MG63 (cell line): ENCODE measurements at regions not wholly inside any gene's neighbourhood (a gene's known extent, or its start where the extent isn't known, plus 50 kb on each side); places are given as distances from the start of the nearest gene placed in this dataset.
"Not testable (repeated sequence)": the region's sequence is repeated elsewhere in the genome, so short reads cannot be mapped to it uniquely, and the experiment has no call there.

ENCODE experiments used
- DNase-seq: peaks from one replicate; pipeline ENCODE4 v3.0.0-alpha.2; 2020
- H3K27me3 ChIP-seq: fragments of 250-450 bp; sonication (Bioruptor Pico); 2 replicates; pipeline ENCODE4 v1.5.1; 2020; ENCODE audit warnings: mild to moderate bottlenecking, moderate library complexity
- H3K36me3 ChIP-seq: fragments of 250-450 bp; sonication (Bioruptor Pico); 2 replicates; pipeline ENCODE4 v1.5.1; 2020; ENCODE audit warnings: mild to moderate bottlenecking, moderate library complexity
- H3K4me3 ChIP-seq: fragments of 250-450 bp; sonication (Bioruptor Pico); 2 replicates; pipeline ENCODE4 v1.5.1; 2020; ENCODE audit warnings: mild to moderate bottlenecking, moderate library complexity
- H3K9me3 ChIP-seq: fragments of 250-450 bp; sonication (Bioruptor Pico); 2 replicates; pipeline ENCODE4 v1.5.1; 2020; ENCODE audit warnings: mild to moderate bottlenecking, moderate library complexity

GRCh38 chr22:22989856-22990255 is 80.5 kb upstream of the GNAZ start:
- Histone ChIP-seq H3K4me3 (no peak overlapping the region), H3K9me3 (no peaks in the 10 kb centered on the region), H3K27me3 (no peaks in the 10 kb centered on the region), H3K36me3 (no peaks in the 10 kb centered on the region)
- no peak for DNase-seq

GRCh38 chr22:22990711-22991505 is 79.4 kb upstream of the GNAZ start:
- not testable (repeated sequence) for H3K9me3 ChIP-seq, H3K36me3 ChIP-seq, H3K4me3 ChIP-seq, DNase-seq, H3K27me3 ChIP-seq

GRCh38 chr22:22992474-22992873 is 77.8 kb upstream of the GNAZ start:
- Histone ChIP-seq H3K4me3 (no peak overlapping the region), H3K36me3 (no peaks in the 10 kb centered on the region), H3K9me3 (peaks cover 4% of the 10 kb centered on the region; the same call in 1 of the 2 replicates), H3K27me3 (no peaks in the 10 kb centered on the region)
- DNase-seq = no peak

GRCh38 chr22:22993184-22993583 is 77.1 kb upstream of the GNAZ start:
- Histone ChIP-seq H3K9me3 (peaks cover 7% of the 10 kb centered on the region; the same call in 1 of the 2 replicates), H3K27me3 (no peaks in the 10 kb centered on the region), H3K36me3 (no peaks in the 10 kb centered on the region), H3K4me3 (no peak overlapping the region)
- DNase-seq = no peak

- H3K9me3 ChIP-seq = peaks cover 11% of the 10 kb centered on the region; the same call in 1 of the 2 replicates
- H3K4me3 ChIP-seq = no peak overlapping the region
- no peak for DNase-seq
- no peaks in the 10 kb centered on the region for H3K36me3 ChIP-seq
- no peaks in the 10 kb centered on the region for H3K27me3 ChIP-seq
Observed at GRCh38 chr22:22995166-22995565, 75.2 kb upstream of the GNAZ start.

GRCh38 chr22:22996511-22997261 is 73.6 kb upstream of the GNAZ start:
- Histone ChIP-seq H3K36me3 (no peaks in the 10 kb centered on the region), H3K9me3 (peaks cover 11% of the 10 kb centered on the region; the same call in 1 of the 2 replicates), H3K27me3 (no peaks in the 10 kb centered on the region), H3K4me3 (no peak overlapping the region)
- no peak for DNase-seq

- H3K9me3 ChIP-seq = peaks cover 11% of the 10 kb centered on the region; the same call in 1 of the 2 replicates
- H3K27me3 ChIP-seq = no peaks in the 10 kb centered on the region; the same call in 1 of the 2 replicates
- H3K4me3 ChIP-seq = no peak overlapping the region
- H3K36me3 ChIP-seq = no peaks in the 10 kb centered on the region
- DNase-seq = no peak
Observed at GRCh38 chr22:22997262-22997898, 72.9 kb upstream of the GNAZ start.

- no peak overlapping the region for H3K4me3 ChIP-seq
- H3K27me3 ChIP-seq = no peaks in the 10 kb centered on the region; the same call in 1 of the 2 replicates
- no peak for DNase-seq
- no peaks in the 10 kb centered on the region for H3K36me3 ChIP-seq
- H3K9me3 ChIP-seq = peaks cover 11% of the 10 kb centered on the region; the same call in 1 of the 2 replicates
Observed at GRCh38 chr22:22997988-22998387, 72.3 kb upstream of the GNAZ start.

GRCh38 chr22:22999523-22999922 is 70.8 kb upstream of the GNAZ start:
- DNase-seq = no peak
- no peak overlapping the region for H3K4me3 ChIP-seq
- H3K9me3 ChIP-seq = peaks cover 11% of the 10 kb centered on the region; the same call in 1 of the 2 replicates
- H3K36me3 ChIP-seq = no peaks in the 10 kb centered on the region
- no peaks in the 10 kb centered on the region; the same call in 1 of the 2 replicates for H3K27me3 ChIP-seq

GRCh38 chr22:23000657-23001347 is 69.5 kb upstream of the GNAZ start:
- H3K4me3 ChIP-seq = no peak overlapping the region
- H3K9me3 ChIP-seq = peaks cover 11% of the 10 kb centered on the region; the same call in 1 of the 2 replicates
- no peaks in the 10 kb centered on the region; the same call in 1 of the 2 replicates for H3K27me3 ChIP-seq
- no peak for DNase-seq
- no peaks in the 10 kb centered on the region for H3K36me3 ChIP-seq

- Histone ChIP-seq H3K27me3 (no peaks in the 10 kb centered on the region; the same call in 1 of the 2 replicates), H3K9me3 (peaks cover 11% of the 10 kb centered on the region; the same call in 1 of the 2 replicates), H3K36me3 (no peaks in the 10 kb centered on the region), H3K4me3 (no peak overlapping the region)
- no peak for DNase-seq
Observed at GRCh38 chr22:23001463-23001862, 68.9 kb upstream of the GNAZ start.

GRCh38 chr22:23002612-23003180 is 67.6 kb upstream of the GNAZ start:
- no peak overlapping the region for H3K4me3 ChIP-seq
- peaks cover 5% of the 10 kb centered on the region; the same call in 1 of the 2 replicates for H3K9me3 ChIP-seq
- H3K36me3 ChIP-seq = no peaks in the 10 kb centered on the region
- DNase-seq = no peak
- no peaks in the 10 kb centered on the region; the same call in 1 of the 2 replicates for H3K27me3 ChIP-seq

GRCh38 chr22:23007823-23008222 is 62.5 kb upstream of the GNAZ start:
- no peaks in the 10 kb centered on the region for H3K27me3 ChIP-seq
- H3K36me3 ChIP-seq = no peaks in the 10 kb centered on the region
- no peak overlapping the region for H3K4me3 ChIP-seq
- no peaks in the 10 kb centered on the region for H3K9me3 ChIP-seq
- DNase-seq = no peak

- H3K4me3 ChIP-seq = no peak overlapping the region
- H3K27me3 ChIP-seq = no peaks in the 10 kb centered on the region
- DNase-seq = no peak
- no peaks in the 10 kb centered on the region for H3K9me3 ChIP-seq
- H3K36me3 ChIP-seq = no peaks in the 10 kb centered on the region
Observed at GRCh38 chr22:23008896-23009295, 61.4 kb upstream of the GNAZ start.
